NB4 (cell line): ENCODE measurements at regions not wholly inside any gene's neighbourhood (a gene's known extent, or its start where the extent isn't known, plus 50 kb on each side); places are given as distances from the start of the nearest gene placed in this dataset.
"Not testable (repeated sequence)": the region's sequence is repeated elsewhere in the genome, so short reads cannot be mapped to it uniquely, and the experiment has no call there.

Experiments used
- MYC ChIP-seq: IDR thresholded peaks from 2 replicates; pipeline ENCODE4 v1.6.1; 2011; ENCODE audit warnings: low read depth, low read length
- TF ChIP-seq, protein P1 (sequence below): IDR thresholded peaks from one replicate; pipeline ENCODE4 v1.5.1; 2012; ENCODE audit warnings: low read depth, low read length

DNA sequence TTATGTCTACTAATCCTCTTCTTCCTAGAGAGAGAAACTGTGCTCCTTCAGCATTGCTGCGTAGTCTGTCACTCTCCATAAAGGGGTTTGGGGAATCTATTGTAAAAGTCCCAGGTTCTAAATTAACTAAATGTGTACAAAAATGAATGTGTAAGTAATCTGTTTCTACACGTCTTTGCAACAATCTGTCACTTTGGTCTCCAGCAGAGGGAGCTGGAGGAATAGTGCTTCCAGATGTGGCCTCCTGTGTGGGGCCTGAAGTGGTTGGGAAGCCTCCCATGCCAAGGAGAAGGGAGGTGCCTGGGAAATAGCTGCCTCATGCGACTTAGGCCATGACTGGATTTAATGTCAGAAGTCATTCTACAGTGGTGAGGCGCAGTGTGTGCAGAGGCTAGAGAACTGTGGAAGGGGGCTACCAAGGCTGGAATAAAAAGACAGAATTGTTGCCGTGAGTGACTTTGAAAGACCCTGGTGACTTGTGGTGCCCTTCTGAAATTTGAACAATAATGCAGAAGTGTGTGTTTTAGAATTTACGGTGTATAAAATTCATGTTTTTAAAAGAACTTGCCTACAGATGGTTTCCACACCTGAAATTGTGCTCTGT, 54.5 kb upstream of the UXS1 start:
- TF ChIP-seq, protein P1, sequence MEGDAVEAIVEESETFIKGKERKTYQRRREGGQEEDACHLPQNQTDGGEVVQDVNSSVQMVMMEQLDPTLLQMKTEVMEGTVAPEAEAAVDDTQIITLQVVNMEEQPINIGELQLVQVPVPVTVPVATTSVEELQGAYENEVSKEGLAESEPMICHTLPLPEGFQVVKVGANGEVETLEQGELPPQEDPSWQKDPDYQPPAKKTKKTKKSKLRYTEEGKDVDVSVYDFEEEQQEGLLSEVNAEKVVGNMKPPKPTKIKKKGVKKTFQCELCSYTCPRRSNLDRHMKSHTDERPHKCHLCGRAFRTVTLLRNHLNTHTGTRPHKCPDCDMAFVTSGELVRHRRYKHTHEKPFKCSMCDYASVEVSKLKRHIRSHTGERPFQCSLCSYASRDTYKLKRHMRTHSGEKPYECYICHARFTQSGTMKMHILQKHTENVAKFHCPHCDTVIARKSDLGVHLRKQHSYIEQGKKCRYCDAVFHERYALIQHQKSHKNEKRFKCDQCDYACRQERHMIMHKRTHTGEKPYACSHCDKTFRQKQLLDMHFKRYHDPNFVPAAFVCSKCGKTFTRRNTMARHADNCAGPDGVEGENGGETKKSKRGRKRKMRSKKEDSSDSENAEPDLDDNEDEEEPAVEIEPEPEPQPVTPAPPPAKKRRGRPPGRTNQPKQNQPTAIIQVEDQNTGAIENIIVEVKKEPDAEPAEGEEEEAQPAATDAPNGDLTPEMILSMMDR = not testable (repeated sequence)
- not testable (repeated sequence) for TF ChIP-seq MYC
